ENCODE measurements at regions not wholly inside any gene's neighbourhood (a gene's known extent, or its start where the extent isn't known, plus 50 kb on each side); places are given as distances from the start of the nearest gene placed in this dataset. TPM values are rescaled to one million over a fixed set of nuclear protein-coding genes. Genes with fewer than 3 reads are reported as not detected.

DNA sequence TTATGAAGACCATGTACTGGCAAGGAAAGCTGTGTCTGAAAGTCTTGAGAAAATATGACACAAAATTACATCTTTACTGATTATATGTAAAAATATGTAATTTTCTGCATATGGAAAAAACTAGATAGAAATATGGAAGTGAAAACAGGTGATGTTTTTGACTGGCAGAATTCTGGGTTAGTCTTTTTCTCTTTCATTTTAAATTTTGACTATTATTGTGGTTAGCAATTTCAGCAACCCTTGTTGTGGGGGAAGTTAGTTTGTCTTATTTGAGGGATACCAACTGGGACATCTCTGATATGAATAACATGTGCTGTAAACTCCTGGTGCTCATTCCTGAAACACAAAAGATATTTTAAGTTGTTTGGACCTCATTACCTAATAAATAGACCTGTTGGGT is 49.9 kb upstream of the CPEB2 start:
- Histone ChIP-seq H3K4me2 (ENCODE audit: insufficient read depth, low read length) (no peak overlapping the region), H4K20me1 (ENCODE audit: insufficient read depth, low read length) (no peaks in the 10 kb centered on the region), H3K9me3 (ENCODE audit: low read depth, low read length) (no peaks in the 10 kb centered on the region), H3K4me3 (ENCODE audit: insufficient read depth, low read length) (no peak overlapping the region), H2AFZ (ENCODE audit: low read length) (no peak overlapping the region), H3K27me3 (ENCODE audit: insufficient read depth, low read length) (no peaks in the 10 kb centered on the region), H3K4me1 (ENCODE audit: insufficient read depth, low read length) (no peaks in the 10 kb centered on the region), H3K79me2 (ENCODE audit: insufficient read depth, low read length) (no peaks in the 10 kb centered on the region), H3K36me3 (ENCODE audit: insufficient read depth, low read length) (no peaks in the 10 kb centered on the region), H3K27ac (ENCODE audit: low read depth, low read length) (no peak overlapping the region)
- no peak for DNase-seq (ENCODE audit: insufficient read length, low spot score, missing footprints)
- no peak for TF ChIP-seq CTCF (IDR thresholded peaks at IDR 0.05; ENCODE audit: extremely low read depth, low read depth, low read length)

Small RNA genes lying in the stretch of these regions (small RNA-seq; reads per million reads assigned to genes)
- gene RF00092 = not detected
